ENCODE measurements at regions not wholly inside any gene's neighbourhood (a gene's known extent, or its start where the extent isn't known, plus 50 kb on each side); places are given as distances from the start of the nearest gene placed in this dataset.

- no peak for TF ChIP-seq CTCF (IDR thresholded peaks at IDR 0.05; ENCODE audit: low read depth, low read length)
- TF ChIP-seq EZH2phosphoT487 (IDR thresholded peaks at IDR 0.05; ENCODE audit: low read depth): no peak
Observed at GRCh38 chr20:50282592-50283241, 92.1 kb downstream of the CEBPB start.
